Activated T-helper 2 cell treated with anti-CD3 and anti-CD28 coated beads, Interferon-gamma antibody, Interleukin-2, Interleukin-4, amounts not matched to agents 10 μg/mL and 5 μg/mL and 100 μg/mL, durations not matched to agents 14 hours and 24 hours and 36 hours (primary cell): ENCODE measurements at regions not wholly inside any gene's neighbourhood (a gene's known extent, or its start where the extent isn't known, plus 50 kb on each side); places are given as distances from the start of the nearest gene placed in this dataset.

Experiments
- DNase-seq: peaks from one replicate; pipeline ENCODE4 v3.0.0; 2021; ENCODE audit warnings: low spot score
- H3K27ac Mint-ChIP-seq: one replicate; pipeline ENCODE4 v1.8.0; 2021; ENCODE audit warnings: mixed read lengths
- H3K27me3 Mint-ChIP-seq: one replicate; pipeline ENCODE4 v1.8.0; 2021; ENCODE audit warnings: low read depth, mixed read lengths
- H3K36me3 Mint-ChIP-seq: one replicate; pipeline ENCODE4 v1.8.0; 2021; ENCODE audit warnings: low read depth, mixed read lengths
- H3K4me1 Mint-ChIP-seq: one replicate; pipeline ENCODE4 v1.8.0; 2021; ENCODE audit warnings: low read depth, mixed read lengths
- H3K4me3 Mint-ChIP-seq: one replicate; pipeline ENCODE4 v1.8.0; 2021; ENCODE audit warnings: low read depth, mild to moderate bottlenecking, moderate library complexity, mixed read lengths
- H3K9me3 Mint-ChIP-seq: one replicate; pipeline ENCODE4 v1.8.0; 2021; ENCODE audit warnings: mixed read lengths
- intact Hi-C: fragments of 100-400 bp; cut with micrococcal nuclease; formaldehyde crosslinking; loops from one replicate; pipeline ENCODE4 v1.15.1; 2023

GRCh38 chr16:17988839-17989238 is 347.7 kb downstream of the NPIPA8 start:
- no peaks in the 10 kb centered on the region for H3K27me3 Mint-ChIP-seq
- no peaks in the 10 kb centered on the region for H3K36me3 Mint-ChIP-seq
- no peak for DNase-seq
- no peaks in the 10 kb centered on the region for H3K4me1 Mint-ChIP-seq
- H3K27ac Mint-ChIP-seq = no peak overlapping the region
- intact Hi-C loops = no loop called here
- no peak overlapping the region for H3K4me3 Mint-ChIP-seq
- no peaks in the 10 kb centered on the region for H3K9me3 Mint-ChIP-seq

DNA sequence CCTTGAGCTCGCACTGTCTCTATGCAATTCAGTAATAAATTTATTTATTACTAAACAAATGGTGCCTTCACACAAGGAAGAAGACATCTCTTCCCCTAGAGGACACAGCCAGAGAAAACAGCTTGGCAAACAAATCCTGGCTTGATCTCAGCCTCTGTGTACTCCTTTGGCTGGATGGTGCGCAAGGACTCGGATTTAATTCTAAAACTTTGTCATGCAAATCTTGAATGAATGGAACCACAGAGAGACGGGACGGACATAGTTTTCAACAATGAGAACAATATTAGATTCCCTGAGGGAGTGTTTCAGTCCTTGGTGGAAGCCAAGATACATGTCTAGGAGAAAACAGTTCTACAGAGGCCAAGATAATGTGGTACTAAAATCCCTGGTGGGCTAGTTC is 349.5 kb downstream of the NPIPA8 start:
- intact Hi-C loops = no loop called here
- DNase-seq = no peak
- Mint-ChIP-seq H3K27me3 (no peaks in the 10 kb centered on the region), H3K4me1 (no peaks in the 10 kb centered on the region), H3K27ac (no peak overlapping the region), H3K4me3 (no peak overlapping the region), H3K36me3 (no peaks in the 10 kb centered on the region), H3K9me3 (no peaks in the 10 kb centered on the region)

DNA sequence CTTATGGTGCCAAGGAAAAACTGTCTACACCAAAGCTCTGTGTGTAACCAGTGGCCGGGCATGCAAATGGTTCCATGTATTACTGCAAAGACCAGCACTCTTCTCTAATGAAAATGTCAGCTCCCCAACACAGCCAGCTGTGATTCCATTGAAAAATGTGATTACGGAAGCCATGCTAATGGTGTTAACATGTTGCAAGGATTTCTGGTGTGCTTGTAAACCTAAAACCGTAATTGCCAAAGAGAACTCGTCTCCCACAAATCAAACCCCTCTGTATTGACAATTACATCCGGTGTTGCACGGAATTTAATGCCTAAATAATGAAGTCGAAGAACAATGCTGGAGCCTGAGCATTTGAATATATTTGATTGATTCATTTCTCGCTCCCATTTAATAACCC is 351.7 kb downstream of the NPIPA8 start:
- Mint-ChIP-seq H3K27me3 (no peaks in the 10 kb centered on the region), H3K4me3 (no peak overlapping the region), H3K9me3 (no peaks in the 10 kb centered on the region), H3K4me1 (no peaks in the 10 kb centered on the region), H3K27ac (no peak overlapping the region), H3K36me3 (no peaks in the 10 kb centered on the region)
- intact Hi-C loops = no loop called here
- no peak for DNase-seq

DNA sequence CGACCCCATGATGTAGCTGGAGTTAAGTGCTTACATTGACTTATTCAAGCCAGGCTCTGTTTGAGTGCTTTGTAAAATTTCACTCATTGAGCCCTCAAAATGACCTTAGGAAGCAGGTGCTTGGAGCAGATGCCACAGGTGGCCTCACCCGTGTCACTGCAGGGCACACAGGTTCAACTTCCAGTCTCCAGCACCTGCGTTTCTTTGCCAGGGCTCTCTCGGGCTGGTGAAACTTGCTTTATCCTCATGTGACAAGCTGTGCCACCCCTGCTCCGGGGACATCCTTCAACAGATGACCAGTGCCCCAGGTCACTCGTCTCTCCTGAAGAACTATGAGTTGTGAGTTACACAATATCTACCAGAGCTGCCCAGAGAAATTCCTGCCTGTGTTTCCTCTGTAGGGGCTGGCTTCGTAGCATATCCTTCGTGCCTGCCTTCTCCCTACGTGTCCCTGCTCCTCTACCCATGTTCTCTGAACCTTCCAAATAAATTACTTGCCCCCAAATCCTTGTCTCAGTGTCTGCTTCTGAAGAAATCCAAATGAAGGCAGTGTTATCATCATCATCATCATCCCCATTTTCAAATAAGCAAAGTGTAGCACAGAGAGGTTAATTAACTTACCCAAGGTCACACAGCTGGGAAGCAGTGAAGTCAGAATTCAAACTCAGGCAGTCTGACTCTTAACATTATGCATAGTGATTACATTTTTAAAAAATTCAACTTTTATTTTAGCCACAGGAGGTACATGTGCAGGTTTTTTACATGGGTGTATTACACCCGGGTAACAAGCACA is 352.5 kb downstream of the NPIPA8 start:
- H3K9me3 Mint-ChIP-seq = no peaks in the 10 kb centered on the region
- no peak overlapping the region for H3K27ac Mint-ChIP-seq
- intact Hi-C loops = no loop called here
- no peaks in the 10 kb centered on the region for H3K36me3 Mint-ChIP-seq
- no peak for DNase-seq
- H3K4me3 Mint-ChIP-seq = no peak overlapping the region
- no peaks in the 10 kb centered on the region for H3K4me1 Mint-ChIP-seq
- no peaks in the 10 kb centered on the region for H3K27me3 Mint-ChIP-seq

- H3K9me3 Mint-ChIP-seq = no peaks in the 10 kb centered on the region
- no peak overlapping the region for H3K4me3 Mint-ChIP-seq
- DNase-seq = no peak
- H3K27ac Mint-ChIP-seq = no peak overlapping the region
- H3K4me1 Mint-ChIP-seq = no peaks in the 10 kb centered on the region
- no peaks in the 10 kb centered on the region for H3K36me3 Mint-ChIP-seq
- H3K27me3 Mint-ChIP-seq = no peaks in the 10 kb centered on the region
- intact Hi-C loops = no loop called here
These were observed 353.4 kb downstream of the NPIPA8 start for GRCh38 chr16:17983114-17983513.

DNA sequence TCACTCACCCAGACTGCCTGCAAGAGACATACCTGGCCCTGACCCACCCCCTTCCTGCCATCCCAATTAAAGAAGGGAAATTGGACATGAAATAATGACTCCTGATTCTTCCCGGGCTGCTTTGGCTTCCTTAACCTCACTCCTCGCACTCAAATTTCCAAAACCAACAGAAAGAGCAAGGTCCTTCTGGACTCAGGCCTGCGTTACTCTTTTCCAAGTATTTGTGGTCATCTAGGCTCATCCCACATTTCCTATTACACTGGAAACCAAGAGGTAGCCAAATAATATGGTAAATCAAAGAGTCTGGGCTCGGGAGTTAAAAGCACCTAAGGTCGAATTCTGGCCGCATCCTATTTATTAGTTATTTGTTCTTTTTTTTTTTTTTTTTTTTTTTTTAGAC is 359.3 kb downstream of the NPIPA8 start:
- Mint-ChIP-seq H3K27me3 (no peaks in the 10 kb centered on the region), H3K36me3 (no peaks in the 10 kb centered on the region), H3K4me1 (no peaks in the 10 kb centered on the region), H3K9me3 (no peaks in the 10 kb centered on the region), H3K27ac (no peak overlapping the region), H3K4me3 (no peak overlapping the region)
- intact Hi-C loops = no loop called here
- no peak for DNase-seq

DNA sequence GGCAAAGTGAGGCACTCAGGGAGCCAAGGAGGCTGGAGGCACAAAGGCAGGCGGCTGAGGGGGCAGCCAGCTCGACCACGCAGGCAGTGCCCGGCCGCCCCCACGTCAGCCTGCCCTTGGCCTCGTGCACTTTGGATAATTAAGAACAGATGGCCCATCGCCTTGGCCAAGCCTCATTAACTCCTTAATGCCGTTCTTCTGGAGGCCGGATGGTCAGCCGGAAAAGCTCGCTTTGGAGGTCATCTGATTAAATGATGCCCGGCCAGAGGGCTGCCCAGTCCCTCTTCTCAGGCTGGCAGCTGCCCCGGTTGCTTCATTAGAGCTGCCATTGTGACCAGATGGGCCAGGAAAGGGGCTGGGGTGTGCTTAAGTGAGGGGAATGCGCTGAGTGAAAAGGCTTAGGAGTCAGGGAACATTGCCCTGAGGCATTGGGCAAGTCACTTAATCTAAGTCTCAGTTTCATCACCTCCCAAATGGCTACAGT is 364.0 kb downstream of the NPIPA8 start:
- Mint-ChIP-seq H3K9me3 (peaks cover 3% of the 10 kb centered on the region), H3K36me3 (no peaks in the 10 kb centered on the region)
- DNase-seq = no peak

DNA sequence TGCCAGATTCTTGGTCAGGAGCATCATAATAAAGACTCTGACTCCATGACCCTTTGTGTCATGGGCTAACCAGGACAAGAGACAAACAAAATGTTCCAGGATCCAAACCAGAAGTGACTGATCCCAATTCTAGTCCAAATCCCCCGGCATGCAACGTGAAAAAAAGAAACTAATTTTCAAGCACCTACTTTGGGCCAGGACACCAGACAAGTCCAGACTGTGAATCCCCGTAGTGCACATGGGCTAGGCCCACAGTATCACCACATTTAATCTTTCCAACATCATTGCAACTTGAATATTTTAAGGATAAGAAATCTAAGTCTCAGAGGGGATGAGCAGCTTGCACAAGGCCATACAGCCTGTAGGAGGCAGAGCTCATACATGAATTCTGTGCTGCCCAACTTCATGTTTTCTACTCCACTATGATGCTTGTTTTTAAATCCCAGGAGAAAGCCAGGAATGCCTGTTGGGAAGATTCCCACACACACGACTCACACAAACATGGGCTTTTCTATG is 365.7 kb downstream of the NPIPA8 start:
- no peak overlapping the region for H3K27ac Mint-ChIP-seq
- intact Hi-C loops = no loop called here
- H3K4me1 Mint-ChIP-seq = no peaks in the 10 kb centered on the region
- H3K36me3 Mint-ChIP-seq = no peaks in the 10 kb centered on the region
- no peak for DNase-seq
- peaks cover 3% of the 10 kb centered on the region for H3K9me3 Mint-ChIP-seq
- H3K27me3 Mint-ChIP-seq = no peaks in the 10 kb centered on the region
- no peak overlapping the region for H3K4me3 Mint-ChIP-seq

More for the DNA sequence above, 364.0 kb downstream of the NPIPA8 start:
- intact Hi-C loops = no loop called here
- H3K27me3 Mint-ChIP-seq = no peaks in the 10 kb centered on the region
- H3K4me3 Mint-ChIP-seq = no peak overlapping the region
- H3K4me1 Mint-ChIP-seq = no peaks in the 10 kb centered on the region
- H3K27ac Mint-ChIP-seq = no peak overlapping the region

GRCh38 chr16:17970157-17970765 is 366.3 kb downstream of the NPIPA8 start:
- H3K36me3 Mint-ChIP-seq = no peaks in the 10 kb centered on the region
- H3K27me3 Mint-ChIP-seq = no peaks in the 10 kb centered on the region
- H3K4me3 Mint-ChIP-seq = no peak overlapping the region
- no peak overlapping the region for H3K27ac Mint-ChIP-seq
- no peak for DNase-seq
- intact Hi-C loops = no loop called here
- peaks cover 3% of the 10 kb centered on the region for H3K9me3 Mint-ChIP-seq
- no peaks in the 10 kb centered on the region for H3K4me1 Mint-ChIP-seq

DNA sequence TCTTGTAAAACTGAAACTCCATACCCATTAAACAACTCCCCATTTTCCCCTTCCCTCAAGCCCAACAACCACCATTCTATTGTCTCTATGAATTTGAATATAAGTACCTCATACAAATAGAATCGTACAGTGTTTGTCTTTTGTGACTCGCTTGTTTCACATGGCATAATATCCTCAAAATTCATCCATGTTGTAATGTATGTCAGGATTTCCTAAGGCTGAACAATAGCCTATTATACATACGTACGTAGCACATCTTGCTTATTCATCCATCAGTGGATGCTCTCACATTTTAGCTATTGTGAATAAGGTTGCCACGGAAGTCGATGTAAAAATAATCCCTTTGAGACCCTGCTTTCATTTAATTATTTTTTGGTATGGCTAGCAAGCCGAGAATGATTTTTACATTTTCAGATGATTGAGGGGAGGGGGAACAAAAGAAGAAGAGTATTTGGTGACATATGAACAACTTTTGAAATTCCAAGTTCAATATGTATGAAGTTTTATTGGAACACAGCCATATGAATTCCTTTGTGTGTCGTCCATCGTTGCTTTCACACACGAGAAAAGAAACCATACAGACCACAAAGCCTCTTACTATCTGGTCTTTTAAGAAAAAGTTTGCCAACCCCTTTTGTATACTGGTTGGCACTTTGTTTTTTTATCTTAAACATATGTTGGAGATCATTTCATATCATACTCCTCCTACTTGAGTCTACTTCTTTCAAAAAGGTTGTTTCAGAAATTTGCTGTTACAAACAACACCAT is 371.2 kb downstream of the NPIPA8 start:
- Mint-ChIP-seq H3K27ac (no peak overlapping the region), H3K36me3 (no peaks in the 10 kb centered on the region), H3K4me3 (no peak overlapping the region), H3K4me1 (no peaks in the 10 kb centered on the region), H3K9me3 (peaks cover 3% of the 10 kb centered on the region), H3K27me3 (no peaks in the 10 kb centered on the region)
- intact Hi-C loops = no loop called here
- no peak for DNase-seq

GRCh38 chr16:17964196-17964595 is 372.3 kb downstream of the NPIPA8 start:
- intact Hi-C loops = no loop called here
- no peak overlapping the region for H3K4me3 Mint-ChIP-seq
- no peaks in the 10 kb centered on the region for H3K4me1 Mint-ChIP-seq
- no peaks in the 10 kb centered on the region for H3K36me3 Mint-ChIP-seq
- DNase-seq = no peak
- H3K9me3 Mint-ChIP-seq = peaks cover 3% of the 10 kb centered on the region
- no peaks in the 10 kb centered on the region for H3K27me3 Mint-ChIP-seq
- H3K27ac Mint-ChIP-seq = no peak overlapping the region

DNA sequence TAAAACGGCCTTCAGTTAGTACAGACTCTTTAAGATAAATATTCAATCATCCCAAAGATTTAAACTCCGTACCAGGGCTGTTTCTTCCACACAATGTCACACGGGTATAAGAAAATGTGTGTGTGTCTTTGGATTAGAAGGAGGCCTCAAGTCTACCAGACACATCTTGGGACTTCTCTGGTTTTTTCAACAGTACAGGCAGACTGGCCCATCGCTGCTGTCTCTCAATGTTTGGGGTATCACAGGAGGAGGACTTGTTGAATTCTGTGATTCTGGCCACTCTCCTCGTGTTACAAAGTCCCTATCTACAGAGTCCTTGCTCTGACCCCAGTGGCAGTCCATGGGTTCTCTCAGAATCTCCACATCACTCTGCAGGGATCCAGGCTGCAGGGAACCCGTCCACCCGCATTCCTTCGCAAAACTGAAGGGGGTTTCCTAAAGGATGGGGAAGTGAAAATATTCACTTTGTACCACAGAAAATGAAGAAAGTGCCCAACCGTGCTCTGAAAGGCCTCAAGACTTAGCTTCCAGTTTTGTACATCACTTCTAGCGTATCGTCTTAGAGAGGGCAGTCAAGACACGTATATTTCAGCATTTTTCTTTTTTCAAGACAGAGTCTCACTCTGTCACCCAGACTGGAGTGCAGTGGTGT is 373.2 kb downstream of the NPIPA8 start:
- Mint-ChIP-seq H3K4me1 (no peaks in the 10 kb centered on the region), H3K36me3 (no peaks in the 10 kb centered on the region), H3K4me3 (no peak overlapping the region), H3K27me3 (no peaks in the 10 kb centered on the region), H3K27ac (no peak overlapping the region), H3K9me3 (peaks cover 3% of the 10 kb centered on the region)
- intact Hi-C loops = no loop called here
- DNase-seq = no peak
